SK-N-SH (cell line): ENCODE measurements at regions not wholly inside any gene's neighbourhood (a gene's known extent, or its start where the extent isn't known, plus 50 kb on each side); places are given as distances from the start of the nearest gene placed in this dataset.

Source experiments
- CTCF ChIA-PET: fragments of 300-600, 350-600 bp; formaldehyde crosslinking; extraction: SDS; loops from one replicate; lab custom pipeline; 2021; lab: Yijun Ruan, JAX
- POLR2A ChIA-PET: fragments of 350-600 bp; sonication (Branson Sonifier 250); formaldehyde crosslinking; extraction: SDS; loops from one replicate; lab custom pipeline; 2020; ENCODE audit warnings: antibody characterized with exemption, inconsistent platforms; lab: Yijun Ruan, JAX
- DNase-seq: peaks from one replicate; pipeline ENCODE4 v3.0.0; 2012
- H2AFZ ChIP-seq: fragments of 200-600 bp; sonication (generic); 2 replicates; pipeline ENCODE4 v1.8.1; 2016; ENCODE audit warnings: antibody characterized with exemption, mild to moderate bottlenecking, low read depth
- H3F3A ChIP-seq: fragments of 200-600 bp; sonication (generic); replicated peaks from 2 replicates; pipeline ENCODE3; 2016; ENCODE audit warnings: antibody characterized with exemption, mild to moderate bottlenecking; ENCODE audit not compliant: insufficient read depth
- H3K27ac ChIP-seq, 2 experiments: fragments of 200-500 bp in 1 of 2; fragments of 200-600 bp in 1 of 2; sonication (Bioruptor generic) in 1 of 2; sonication (generic), shearing (Covaris generic) in 1 of 2; 2 replicates each; pipeline versions ENCODE4 v1.5.1 to v1.6.1; 2014 to 2016; ENCODE audit warnings: low read depth in 2 of 2, inconsistent platforms in 1 of 2, low read length in 1 of 2, mild to moderate bottlenecking in 1 of 2, mixed read lengths in 1 of 2
- H3K27me3 ChIP-seq: fragments of 200-600 bp; sonication (generic), shearing (Covaris generic); 2 replicates; pipeline ENCODE4 v1.6.1; 2016; ENCODE audit warnings: mixed run types; ENCODE audit not compliant: insufficient read depth
- H3K36me3 ChIP-seq, 2 experiments: fragments of 200-500 bp in 1 of 2; fragments of 200-600 bp in 1 of 2; sonication (Bioruptor generic) in 1 of 2; sonication (generic) in 1 of 2; replicated peaks in 1 of 2; 2 replicates each; pipeline versions ENCODE3 to v1.5.1; 2014 to 2016; ENCODE audit warnings: low read length in 1 of 2, mild to moderate bottlenecking in 1 of 2; ENCODE audit not compliant: insufficient read depth in 2 of 2, control insufficient read depth in 1 of 2
- H3K4me1 ChIP-seq, 2 experiments: fragments of 200-500 bp in 1 of 2; fragments of 200-600 bp in 1 of 2; sonication (Bioruptor generic) in 1 of 2; sonication (generic), shearing (Covaris generic) in 1 of 2; 2 replicates each; pipeline versions ENCODE4 v1.5.1 to v1.6.1; 2014 to 2016; ENCODE audit warnings: low read depth in 1 of 2, low read length in 1 of 2, mixed run types in 1 of 2; ENCODE audit not compliant: insufficient read depth in 2 of 2, control insufficient read depth in 1 of 2
- H3K4me2 ChIP-seq: fragments of 200-600 bp; sonication (generic), shearing (Covaris generic); 2 replicates; pipeline ENCODE4 v1.6.1; 2017; ENCODE audit warnings: mixed run types
- H3K4me3 ChIP-seq, 2 experiments: fragments of 200-500 bp in 1 of 2; fragments of 200-600 bp in 1 of 2; sonication (Bioruptor generic) in 1 of 2; sonication (generic), shearing (Covaris generic) in 1 of 2; 2 replicates each; pipeline versions ENCODE4 v1.5.1 to v1.8.1; 2014 to 2016; ENCODE audit warnings: low read depth in 2 of 2, inconsistent platforms in 1 of 2, low read length in 1 of 2, mild to moderate bottlenecking in 1 of 2, mixed read lengths in 1 of 2, moderate library complexity in 1 of 2
- H3K79me2 ChIP-seq: fragments of 200-600 bp; sonication (generic); 2 replicates; pipeline ENCODE4 v1.8.1; 2017; ENCODE audit warnings: mild to moderate bottlenecking; ENCODE audit not compliant: insufficient read depth
- H3K9ac ChIP-seq: fragments of 200-600 bp; sonication (generic); 2 replicates; pipeline ENCODE4 v1.6.1; 2017; ENCODE audit warnings: mixed run types
- H3K9me2 ChIP-seq: fragments of 200-600 bp; sonication (generic); 2 replicates; pipeline ENCODE4 v1.6.1; 2017; ENCODE audit warnings: mixed run types
- H3K9me3 ChIP-seq: fragments of 200-600 bp; sonication (generic); 2 replicates; pipeline ENCODE4 v1.6.1; 2017; ENCODE audit warnings: mixed run types, mild to moderate bottlenecking, moderate library complexity
- H4K20me1 ChIP-seq: fragments of 200-600 bp; sonication (generic); 2 replicates; pipeline ENCODE4 v1.6.1; 2017; ENCODE audit warnings: mild to moderate bottlenecking, mixed run types; ENCODE audit not compliant: insufficient read depth
- FOSL2 ChIP-seq: IDR thresholded peaks from 2 replicates; pipeline ENCODE4 v1.4.0; 2012; ENCODE audit warnings: low read depth, mild to moderate bottlenecking, moderate library complexity, borderline replicate concordance
- GABPA ChIP-seq: IDR thresholded peaks from 2 replicates; pipeline ENCODE4 v1.4.0; 2012; ENCODE audit warnings: low read depth, mild to moderate bottlenecking
- GATA2 ChIP-seq: sonication (generic); formaldehyde crosslinking; IDR thresholded peaks from 2 replicates; pipeline ENCODE4 v1.5.0; 2020; ENCODE audit warnings: mild to moderate bottlenecking, missing genetic modification reagents
- MXI1 ChIP-seq: IDR thresholded peaks from 2 replicates; pipeline ENCODE4 v1.6.1; 2012; ENCODE audit warnings: mild to moderate bottlenecking, low read depth, low read length, improper control_type of control experiment
- RCOR1 ChIP-seq: fragments of 150-350 bp; IDR thresholded peaks from 2 replicates; pipeline ENCODE4 v1.6.1; 2017; ENCODE audit warnings: antibody characterized with exemption, low read length
- REST ChIP-seq: IDR thresholded peaks from 2 replicates; pipeline ENCODE4 v1.6.1; 2012; ENCODE audit warnings: mild to moderate bottlenecking, low read depth, low read length, moderate library complexity
- SIN3A ChIP-seq: IDR thresholded peaks from 2 replicates; pipeline ENCODE4 v1.6.1; 2012; ENCODE audit warnings: low read depth, mild to moderate bottlenecking, low read length, moderate library complexity, borderline replicate concordance
- TAF1 ChIP-seq: IDR thresholded peaks from 2 replicates; pipeline ENCODE4 v1.6.1; 2012; ENCODE audit warnings: low read depth, mild to moderate bottlenecking, low read length, moderate library complexity, borderline replicate concordance
- TEAD4 ChIP-seq: IDR thresholded peaks from 2 replicates; pipeline ENCODE4 v1.4.0; 2012; ENCODE audit warnings: mild to moderate bottlenecking, borderline replicate concordance; ENCODE audit not compliant: insufficient read depth
- USF1 ChIP-seq: IDR thresholded peaks from 2 replicates; pipeline ENCODE4 v1.4.0; 2012; ENCODE audit warnings: low read depth, borderline replicate concordance
- YY1 ChIP-seq: IDR thresholded peaks from 2 replicates; pipeline ENCODE4 v1.4.0; 2012; ENCODE audit warnings: low read depth, mild to moderate bottlenecking
- WGBS: methylation state at CpG from one replicate; pipeline ENCODE4 v1.1.6; 2017; ENCODE audit warnings: low lambda C conversion rate; 5-methylcytosine and 5-hydroxymethylcytosine counted together

- H3K27ac ChIP-seq: no peak overlapping the region
- H3K9me2 ChIP-seq: no peaks in the 10 kb centered on the region
- H3K27me3 ChIP-seq: no peaks in the 10 kb centered on the region
- no peak overlapping the region for H3K4me2 ChIP-seq
- no peak overlapping the region for H3K4me3 ChIP-seq
- no peak overlapping the region for H3K9ac ChIP-seq
- H3K4me1 ChIP-seq: no peaks in the 10 kb centered on the region; a peak in 1 of 4 replicates
- ChIA-PET POLR2A (no interaction called here), CTCF (interaction anchor here (1.0 to 1.3 kb wide), 2 partner anchors 11 to 20 kb away, joined by 3 to 5 read pairs; no protein-coding TSS in a partner anchor)
- H3K9me3 ChIP-seq: no peaks in the 10 kb centered on the region
- no peak for DNase-seq
- H3K36me3 ChIP-seq: no peaks in the 10 kb centered on the region
- no peaks in the 10 kb centered on the region for H3K79me2 ChIP-seq
- no peak overlapping the region for H2AFZ ChIP-seq
- no peaks in the 10 kb centered on the region for H4K20me1 ChIP-seq
- no peaks in the 10 kb centered on the region for H3F3A ChIP-seq
- WGBS: 86% methylated on average over 1 of the region's 2 CpGs
- TF ChIP-seq GATA2 (CRISPR knock-in tag) (no peak), GABPA (no peak), SIN3A (no peak), TAF1 (no peak), YY1 (no peak), REST (no peak), MXI1 (no peak), TEAD4 (no peak), FOSL2 (no peak), RCOR1 (no peak), USF1 (no peak)
These were observed 66.7 kb downstream of the XCL1 start for GRCh38 chr1:168643152-168643551.
